ENCODE measurements at regions not wholly inside any gene's neighbourhood (a gene's known extent, or its start where the extent isn't known, plus 50 kb on each side); places are given as distances from the start of the nearest gene placed in this dataset.
A peak's percentile ranks its signal among the peaks of the same experiment; 100 is the strongest.

GRCh38 chr6:17200395-17200794, 80.8 kb upstream of the RBM24 start:
- ATAC-seq (peak in 1 of 8 donors; percentile 62), DNase-seq (no peak)
- peak in 1 of 9 donors; percentile 5 for TF ChIP-seq CTCF (IDR thresholded peaks at IDR 0.05)
- H3K36me3 ChIP-seq: no peaks in the 10 kb centered on the region
- H3K27ac ChIP-seq: no peak overlapping the region
- H3K27me3 ChIP-seq: peaks cover 0 to 6% (median 0%) of the 10 kb centered on the region in 7 donors
- no peak overlapping the region for H3K4me3 ChIP-seq
- H3K4me1 ChIP-seq: peaks cover 0 to 9% (median 0%) of the 10 kb centered on the region in 9 donors
- WGBS, 2 donors: 42 to 47% methylated on average over 34 of the region's 34 CpGs
- peaks cover 0 to 3% (median 0%) of the 10 kb centered on the region in 11 donors for H3K9me3 ChIP-seq
- intact Hi-C loops (cut with DNase I): no loop called here

- no peak for TF ChIP-seq CTCF (IDR thresholded peaks at IDR 0.05)
- H3K27me3 ChIP-seq: peaks cover 0 to 6% (median 0%) of the 10 kb centered on the region in 7 donors
- peaks cover 0 to 16% (median 5%) of the 10 kb centered on the region in 11 donors for H3K9me3 ChIP-seq
- no peaks in the 10 kb centered on the region for H3K36me3 ChIP-seq
- H3K4me1 ChIP-seq: peaks cover 0 to 9% (median 0%) of the 10 kb centered on the region in 9 donors
- ATAC-seq: peak in 5 of 8 donors; percentile 62 to 90 (median 70)
- no peak for DNase-seq
- H3K4me3 ChIP-seq: no peak overlapping the region
- intact Hi-C loops (cut with DNase I): no loop called here
- peak overlapping the region in 5 of 10 donors; percentile 5 to 54 (median 28) for H3K27ac ChIP-seq
- 22 to 23% methylated on average over 7 of the region's 7 CpGs for WGBS, 2 donors
Observed at GRCh38 chr6:17202526-17202925, 78.6 kb upstream of the RBM24 start.

- Histone ChIP-seq H3K4me1 (peaks cover 0 to 9% (median 0%) of the 10 kb centered on the region in 9 donors), H3K27me3 (peaks cover 0 to 5% (median 0%) of the 10 kb centered on the region in 7 donors)
Observed at GRCh38 chr6:17204533-17204932, 76.6 kb upstream of the RBM24 start.

GRCh38 chr6:17206566-17207072, 74.5 kb upstream of the RBM24 start:
- H3K27me3 ChIP-seq: no peaks in the 10 kb centered on the region
- H3K27ac ChIP-seq: no peak overlapping the region
- H3K9me3 ChIP-seq: peaks cover 0 to 17% (median 5%) of the 10 kb centered on the region in 11 donors
- H3K4me3 ChIP-seq: no peak overlapping the region
- ATAC-seq (no peak), DNase-seq (no peak)
- H3K4me1 ChIP-seq: peaks cover 0 to 9% (median 0%) of the 10 kb centered on the region in 9 donors
- no peaks in the 10 kb centered on the region for H3K36me3 ChIP-seq
- intact Hi-C loops (cut with DNase I): no loop called here
- no peak for TF ChIP-seq CTCF (IDR thresholded peaks at IDR 0.05)
- 95 to 96% methylated on average over 21 to 22 of the region's 22 CpGs for WGBS, 2 donors

More at GRCh38 chr6:17204533-17204932, 76.6 kb upstream of the RBM24 start:
- Histone ChIP-seq H3K9me3 (peaks cover 0 to 16% (median 5%) of the 10 kb centered on the region in 11 donors), H3K36me3 (no peaks in the 10 kb centered on the region), H3K4me3 (no peak overlapping the region), H3K27ac (no peak overlapping the region)
- intact Hi-C loops (cut with DNase I): no loop called here
- 63 to 70% methylated on average over 1 of the region's 1 CpG for WGBS, 2 donors
- DNase-seq (no peak), ATAC-seq (no peak)
- TF ChIP-seq CTCF (IDR thresholded peaks at IDR 0.05): no peak

Measured in heart right ventricle (tissue), 16 donors.